Stimulated activated naive CD8-positive, alpha-beta T cell treated with anti-CD3 and anti-CD28 coated beads, Interleukin-15, amount 100 ng/mL, for 72 hours (primary cell): ENCODE measurements at regions not wholly inside any gene's neighbourhood (a gene's known extent, or its start where the extent isn't known, plus 50 kb on each side); places are given as distances from the start of the nearest gene placed in this dataset.

Source experiments
- ATAC-seq: fragments of 150-1000 bp; cut with Tn5 transposase; 2 replicates; pipeline ENCODE4 v1.10.0; 2021; ENCODE audit warnings: mild to moderate bottlenecking, moderate library complexity
- DNase-seq, 2 donors: peaks; one replicate each; pipeline ENCODE4 v3.0.0; 2021 to 2022
- H3K27ac Mint-ChIP-seq, 2 donors: one replicate each; pipeline ENCODE4 v1.8.0; 2022; ENCODE audit warnings: mild to moderate bottlenecking in 2 of 2, mixed read lengths in 2 of 2, moderate library complexity in 2 of 2
- H3K27me3 Mint-ChIP-seq: one replicate; pipeline ENCODE4 v1.8.0; 2022; ENCODE audit warnings: mixed read lengths
- H3K4me1 Mint-ChIP-seq: one replicate; pipeline ENCODE4 v1.8.0; 2022; ENCODE audit warnings: mild to moderate bottlenecking, mixed read lengths
- H3K4me3 Mint-ChIP-seq, 2 donors: one replicate each; pipeline ENCODE4 v1.8.0; 2022; ENCODE audit warnings: mild to moderate bottlenecking in 2 of 2, mixed read lengths in 2 of 2, moderate library complexity in 1 of 2
- H3K9me3 Mint-ChIP-seq, 2 donors: one replicate each; pipeline ENCODE4 v1.8.0; 2022; ENCODE audit warnings: mixed read lengths in 2 of 2

- no peak overlapping the region for H3K27ac Mint-ChIP-seq
- H3K4me3 Mint-ChIP-seq = no peak overlapping the region
- H3K9me3 Mint-ChIP-seq = peaks cover 15 to 25% of the 10 kb centered on the region in 2 donors
- no peak for ATAC-seq
- no peaks in the 10 kb centered on the region for H3K4me1 Mint-ChIP-seq
- H3K27me3 Mint-ChIP-seq = peaks cover 16% of the 10 kb centered on the region
- DNase-seq = no peak
Observed at GRCh38 chr11:70951139-70951804, 301.1 kb downstream of the SHANK2 start.

- peaks cover 15 to 19% of the 10 kb centered on the region in 2 donors for H3K9me3 Mint-ChIP-seq
- no peaks in the 10 kb centered on the region for H3K4me1 Mint-ChIP-seq
- H3K27ac Mint-ChIP-seq = no peak overlapping the region
- peaks cover 16% of the 10 kb centered on the region for H3K27me3 Mint-ChIP-seq
- DNase-seq (no peak), ATAC-seq (no peak)
- no peak overlapping the region for H3K4me3 Mint-ChIP-seq
Observed at GRCh38 chr11:70952191-70952590, 300.2 kb downstream of the SHANK2 start.

- H3K27ac Mint-ChIP-seq = peak overlapping the region in 1 of 2 donors; percentile 87
- no peak overlapping the region for H3K4me3 Mint-ChIP-seq
- H3K4me1 Mint-ChIP-seq = no peaks in the 10 kb centered on the region
- no peak for DNase-seq
- peaks cover 10 to 11% of the 10 kb centered on the region in 2 donors for H3K9me3 Mint-ChIP-seq
- ATAC-seq = no peak
- peaks cover 8% of the 10 kb centered on the region for H3K27me3 Mint-ChIP-seq
Observed at GRCh38 chr11:70953720-70954119, 298.7 kb downstream of the SHANK2 start.

- peaks cover 10 to 11% of the 10 kb centered on the region in 2 donors for H3K9me3 Mint-ChIP-seq
- peaks cover 8% of the 10 kb centered on the region for H3K27me3 Mint-ChIP-seq
- no peak for ATAC-seq
- H3K4me3 Mint-ChIP-seq = no peak overlapping the region
- no peak for DNase-seq
- H3K27ac Mint-ChIP-seq = no peak overlapping the region
- no peaks in the 10 kb centered on the region for H3K4me1 Mint-ChIP-seq
Observed at GRCh38 chr11:70954471-70954870, 297.9 kb downstream of the SHANK2 start.
